ENCODE measurements at regions not wholly inside any gene's neighbourhood (a gene's known extent, or its start where the extent isn't known, plus 50 kb on each side); places are given as distances from the start of the nearest gene placed in this dataset.

- TF ChIP-seq CTCF (IDR thresholded peaks at IDR 0.05) (no peak), EP300 (IDR thresholded peaks at IDR 0.05) (no peak), POLR2A (IDR thresholded peaks at IDR 0.05) (no peak), POLR2AphosphoS5 (IDR thresholded peaks at IDR 0.05) (no peak)
These were observed 284.3 kb downstream of the CXXC4 start for GRCh38 chr4:104210420-104210819.
